GM19438 (cell line): ENCODE measurements at regions not wholly inside any gene's neighbourhood (a gene's known extent, or its start where the extent isn't known, plus 50 kb on each side); places are given as distances from the start of the nearest gene placed in this dataset.
A peak's percentile ranks its signal among the peaks of the same experiment; 100 is the strongest.
"Not testable (repeated sequence)": the region's sequence is repeated elsewhere in the genome, so short reads cannot be mapped to it uniquely, and the experiment has no call there.

ENCODE experiments used
- ATAC-seq: cut with Tn5 transposase; IDR thresholded peaks from one replicate; pipeline ENCODE4 v1.9.1; 2021; ENCODE audit warnings: low read depth; ENCODE audit not compliant: unreplicated experiment

DNA sequence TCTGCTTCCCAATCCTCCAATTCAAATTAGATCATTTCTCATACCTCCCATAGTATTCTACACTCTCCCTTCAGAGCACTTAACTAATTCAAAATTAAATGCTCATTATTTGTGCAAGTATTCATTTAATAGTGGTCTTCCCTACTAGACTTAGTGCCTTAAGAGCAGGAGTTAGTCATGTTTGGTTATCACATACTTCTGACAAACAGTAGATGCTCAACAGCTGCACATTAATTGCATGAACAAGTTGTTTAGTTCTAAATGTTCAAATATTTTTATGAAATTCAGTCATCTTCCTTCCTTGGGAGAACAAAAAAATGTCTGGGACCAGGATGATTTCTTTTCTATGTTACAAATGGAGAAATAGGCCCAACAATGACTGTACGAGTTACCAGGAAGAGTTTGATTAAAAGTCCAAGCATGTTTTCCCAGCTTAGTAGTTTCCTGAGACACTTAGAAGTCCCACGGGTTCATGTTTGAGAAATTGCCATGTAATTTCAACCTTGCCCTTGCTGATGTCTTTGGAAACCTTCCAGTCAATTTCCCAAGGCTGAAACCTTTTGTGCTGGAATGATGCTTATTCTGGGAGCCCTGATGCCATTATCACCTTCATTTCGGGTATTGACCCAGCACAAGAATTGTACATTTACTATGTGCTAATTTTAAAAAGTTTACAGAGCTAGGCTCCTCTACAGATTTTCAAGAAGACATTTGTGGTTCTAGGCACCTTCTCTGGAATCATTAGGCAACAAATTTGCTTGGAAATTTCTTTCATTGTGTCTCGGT is 437.9 kb upstream of the PLXNA2 start:
- ATAC-seq, result no peak

DNA sequence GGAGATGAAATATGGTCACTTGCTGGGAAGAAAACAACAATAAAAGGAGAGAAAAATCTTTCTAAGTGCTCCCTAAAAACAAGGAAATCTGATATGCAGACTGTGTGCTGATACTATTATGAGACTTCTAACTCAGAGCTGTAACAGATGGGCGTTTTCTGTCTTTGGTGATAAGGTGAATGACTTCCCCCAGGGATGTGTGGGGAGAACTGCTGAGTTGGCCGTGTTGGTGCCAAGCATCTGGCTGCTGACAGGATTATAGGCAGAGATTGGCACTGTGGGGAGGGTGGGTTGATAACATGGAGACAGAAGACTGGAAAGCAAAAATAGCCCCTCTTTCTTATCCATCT is 438.5 kb upstream of the PLXNA2 start:
- no peak for ATAC-seq

DNA sequence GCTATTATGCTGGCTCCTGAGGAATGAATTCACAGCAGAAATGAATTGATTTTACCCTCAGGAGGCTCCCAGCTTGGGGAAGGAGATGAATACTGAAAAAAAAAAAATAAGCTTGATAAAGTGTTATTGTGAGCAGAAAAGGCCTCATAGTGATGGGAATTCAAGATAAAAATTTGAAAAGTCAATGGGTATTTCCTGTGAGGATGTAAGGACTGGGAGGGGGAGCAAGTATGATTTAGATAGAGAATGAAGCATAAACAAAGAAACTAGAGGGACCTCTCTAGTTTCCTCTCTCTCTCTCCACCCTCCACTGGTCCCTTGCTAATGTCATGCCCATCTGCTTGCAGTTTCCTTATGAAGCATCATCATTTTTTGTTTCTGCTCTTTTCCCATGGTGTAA is 439.0 kb upstream of the PLXNA2 start:
- no peak for ATAC-seq

DNA sequence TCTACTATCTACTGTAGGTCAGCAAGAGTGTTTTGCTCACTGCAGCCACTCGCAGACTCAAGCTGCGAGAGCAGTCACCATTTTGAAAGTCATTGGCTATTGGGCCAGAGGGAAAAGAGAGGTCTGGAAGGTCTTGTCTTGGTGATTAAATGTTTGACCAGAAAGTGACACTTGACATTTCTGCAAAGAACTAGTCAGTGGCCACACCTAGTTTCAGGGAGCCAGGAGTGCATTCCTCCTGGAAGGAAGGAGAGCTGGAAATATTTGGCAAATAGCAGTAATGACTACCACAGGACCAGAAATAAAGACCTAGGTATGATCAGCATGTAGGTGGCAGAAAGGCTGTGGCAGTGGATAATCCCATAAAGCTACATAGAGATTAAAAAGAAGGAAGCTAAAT is 440.0 kb upstream of the PLXNA2 start:
- ATAC-seq, result no peak

DNA sequence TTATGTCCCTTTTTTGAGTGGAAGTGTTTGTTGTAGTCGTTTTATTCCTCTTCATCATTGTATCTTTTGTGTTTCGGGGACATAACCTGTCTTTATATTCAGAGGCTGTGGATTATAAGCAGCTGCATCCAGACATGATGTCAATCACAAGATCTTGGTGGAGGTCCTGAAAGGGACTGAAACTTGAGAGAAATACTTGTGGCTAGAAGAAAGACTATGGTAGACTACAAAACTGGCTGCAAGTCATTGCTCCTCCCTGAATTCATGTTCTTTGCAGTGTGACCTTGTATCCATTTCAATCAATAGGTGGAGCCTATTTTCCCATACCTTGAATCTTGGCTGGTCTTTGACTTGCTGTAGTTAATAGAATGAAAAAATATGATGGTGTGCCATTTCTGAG is 442.4 kb upstream of the PLXNA2 start:
- no peak for ATAC-seq

DNA sequence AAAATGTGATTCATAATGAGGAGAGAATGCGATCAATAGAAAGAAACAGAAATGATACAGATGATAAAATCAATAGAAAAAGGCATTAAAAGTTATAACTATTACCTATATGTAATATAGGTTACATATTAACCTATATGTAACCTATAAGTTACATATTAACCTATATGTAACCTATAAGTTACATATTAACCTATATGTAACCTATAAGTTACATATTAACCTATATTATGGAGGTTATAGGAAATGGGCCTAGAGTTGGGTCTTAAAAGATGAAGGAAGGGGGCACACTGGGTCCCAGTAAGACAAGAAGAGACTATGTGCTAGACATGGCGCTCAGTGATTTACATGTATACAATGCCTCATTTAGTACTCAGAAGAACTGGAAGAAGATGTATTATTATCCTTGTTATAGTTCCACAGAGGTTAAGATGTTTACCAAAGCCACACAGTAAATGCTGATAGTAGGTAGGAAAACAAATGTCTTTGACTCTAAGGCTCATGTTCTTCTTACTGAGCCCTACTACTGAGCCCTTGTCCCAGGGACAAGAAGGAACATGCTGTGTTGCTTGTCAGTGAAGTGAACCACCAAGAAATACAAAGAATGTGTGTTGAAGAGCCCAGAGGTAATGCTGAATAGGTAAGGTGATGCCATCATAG is 444.6 kb upstream of the PLXNA2 start:
- ATAC-seq, result no peak

DNA sequence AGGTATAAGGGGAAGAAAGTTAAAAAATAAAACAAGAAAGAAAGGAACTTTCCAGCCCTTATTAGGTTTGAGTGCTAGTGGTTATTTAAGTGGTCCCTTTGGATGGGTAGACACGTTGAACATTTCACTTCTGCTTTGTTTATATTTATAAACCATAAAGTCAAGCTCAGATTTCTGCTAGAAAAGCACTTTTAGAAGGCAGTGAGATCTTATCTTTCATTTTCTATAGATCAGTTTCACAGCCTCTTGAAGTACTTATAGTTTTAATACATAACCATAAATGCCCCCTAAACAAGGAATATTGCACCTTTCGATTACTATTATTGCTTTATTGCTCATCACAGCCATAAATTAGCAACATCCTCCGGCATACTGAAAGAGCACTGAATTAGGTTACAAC is 446.8 kb upstream of the PLXNA2 start:
- no peak for ATAC-seq

DNA sequence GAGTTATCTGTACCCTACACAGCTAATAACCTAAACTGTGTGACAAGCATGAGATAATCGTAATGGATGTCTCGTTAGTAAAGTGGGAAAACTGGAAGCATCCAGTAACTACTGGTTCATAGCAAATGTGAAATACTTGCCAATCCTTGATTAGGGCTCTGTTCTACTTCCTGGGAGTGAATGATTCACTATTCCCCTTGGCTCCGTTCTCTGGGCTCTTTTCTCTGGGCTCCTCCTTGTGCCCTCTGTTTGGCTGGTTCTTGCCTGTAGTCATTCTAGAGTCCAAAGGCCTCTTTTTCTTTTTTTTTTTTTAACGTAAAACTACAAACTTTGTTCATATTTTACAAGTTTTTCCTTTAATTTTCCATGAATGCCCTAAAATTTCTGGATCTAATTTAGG is 465.8 kb upstream of the PLXNA2 start:
- ATAC-seq, result no peak

DNA sequence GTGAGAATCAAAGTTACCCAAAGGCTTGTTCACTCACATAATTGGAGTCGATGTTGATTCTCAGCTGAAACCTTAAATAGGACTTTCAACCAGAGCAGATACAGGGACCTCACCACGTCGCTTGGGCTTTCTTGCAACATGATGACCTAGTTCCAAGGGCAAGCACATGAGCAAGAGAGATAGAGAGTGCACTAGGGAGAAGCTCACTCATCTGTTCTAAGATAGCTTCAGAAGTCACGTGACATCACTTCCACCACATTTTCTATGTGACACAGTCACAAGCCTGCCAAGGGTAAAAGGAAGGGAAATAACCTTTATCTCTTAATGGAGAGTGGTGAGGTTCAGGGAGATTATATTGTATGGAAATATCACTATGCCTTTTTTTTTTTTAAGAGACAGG is 470.1 kb upstream of the PLXNA2 start:
- ATAC-seq, result no peak

DNA sequence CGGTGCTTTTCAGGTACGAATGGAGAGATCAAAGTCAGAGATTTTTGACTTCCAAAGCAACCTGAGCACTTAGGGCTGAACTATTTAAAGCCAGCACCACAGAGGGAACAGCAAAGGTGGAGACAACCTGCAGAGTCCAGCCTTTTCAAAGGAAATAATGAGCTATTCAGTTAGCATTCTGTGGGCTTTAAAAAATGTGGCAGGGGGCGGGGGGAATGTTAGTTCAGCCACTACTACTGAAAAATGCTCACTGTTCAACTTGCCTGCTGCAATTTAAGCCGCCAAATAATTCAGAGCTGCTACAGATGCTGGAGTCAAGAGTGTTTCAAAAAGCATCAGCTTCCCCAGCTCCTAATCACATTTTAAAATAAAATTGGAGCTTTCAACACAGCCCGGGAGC is 473.3 kb upstream of the PLXNA2 start:
- ATAC-seq, result no peak

DNA sequence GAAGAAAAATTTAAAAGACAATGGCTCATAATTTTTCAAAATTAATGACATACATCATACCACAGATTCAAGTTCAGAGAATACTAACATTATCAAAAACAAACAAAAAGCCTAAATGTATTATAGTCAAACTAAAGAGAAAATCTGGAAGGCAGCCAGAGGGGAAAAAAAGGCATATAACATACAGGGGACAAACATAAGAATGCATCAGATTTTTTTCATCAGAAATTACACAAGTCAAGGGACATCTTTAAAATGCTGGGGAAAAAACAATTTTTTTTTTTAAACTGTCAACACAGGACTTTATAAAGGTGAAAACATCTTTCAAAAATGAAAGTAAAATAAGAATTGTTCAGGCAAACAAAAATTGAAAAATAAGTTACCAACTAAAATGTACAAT is 478.4 kb upstream of the PLXNA2 start:
- ATAC-seq, result no peak

DNA sequence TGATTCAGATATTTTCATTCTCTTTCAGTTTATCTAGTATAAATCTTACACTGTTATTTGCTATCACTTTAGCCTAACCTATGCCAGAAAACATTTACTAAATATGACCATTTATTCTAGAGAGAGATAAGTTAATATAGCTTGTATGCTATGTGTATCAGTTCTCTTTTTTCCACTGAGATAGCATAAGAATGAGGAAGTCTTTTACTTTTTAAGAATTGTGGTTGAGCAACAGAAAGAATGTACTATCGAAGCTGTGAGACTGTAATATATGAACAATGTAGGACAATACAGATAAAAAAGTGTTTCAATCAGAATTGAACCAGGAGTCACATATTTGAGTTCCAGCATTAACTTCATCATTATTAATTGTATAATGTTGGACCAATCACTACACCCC is 479.9 kb upstream of the PLXNA2 start:
- no peak for ATAC-seq

DNA sequence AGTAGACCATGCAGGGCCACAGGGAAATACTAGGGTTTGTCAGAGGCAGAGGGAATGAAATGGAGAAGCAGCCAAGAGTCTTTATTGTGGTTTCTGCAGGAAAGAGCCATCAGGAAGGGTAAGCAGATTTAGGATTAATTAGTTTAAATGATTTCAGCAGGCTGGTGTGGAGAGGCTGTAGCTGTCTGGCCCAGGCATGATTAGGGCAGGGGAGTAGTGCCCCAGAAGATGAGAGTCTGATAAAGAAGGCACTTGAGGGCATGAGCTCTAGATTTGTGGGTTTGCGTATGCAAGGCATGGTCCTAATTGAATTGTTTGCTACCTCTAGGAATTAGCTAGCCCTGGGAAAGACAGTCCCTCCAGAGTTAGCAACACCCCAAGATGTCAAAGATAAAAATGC is 484.6 kb upstream of the PLXNA2 start:
- no peak for ATAC-seq

DNA sequence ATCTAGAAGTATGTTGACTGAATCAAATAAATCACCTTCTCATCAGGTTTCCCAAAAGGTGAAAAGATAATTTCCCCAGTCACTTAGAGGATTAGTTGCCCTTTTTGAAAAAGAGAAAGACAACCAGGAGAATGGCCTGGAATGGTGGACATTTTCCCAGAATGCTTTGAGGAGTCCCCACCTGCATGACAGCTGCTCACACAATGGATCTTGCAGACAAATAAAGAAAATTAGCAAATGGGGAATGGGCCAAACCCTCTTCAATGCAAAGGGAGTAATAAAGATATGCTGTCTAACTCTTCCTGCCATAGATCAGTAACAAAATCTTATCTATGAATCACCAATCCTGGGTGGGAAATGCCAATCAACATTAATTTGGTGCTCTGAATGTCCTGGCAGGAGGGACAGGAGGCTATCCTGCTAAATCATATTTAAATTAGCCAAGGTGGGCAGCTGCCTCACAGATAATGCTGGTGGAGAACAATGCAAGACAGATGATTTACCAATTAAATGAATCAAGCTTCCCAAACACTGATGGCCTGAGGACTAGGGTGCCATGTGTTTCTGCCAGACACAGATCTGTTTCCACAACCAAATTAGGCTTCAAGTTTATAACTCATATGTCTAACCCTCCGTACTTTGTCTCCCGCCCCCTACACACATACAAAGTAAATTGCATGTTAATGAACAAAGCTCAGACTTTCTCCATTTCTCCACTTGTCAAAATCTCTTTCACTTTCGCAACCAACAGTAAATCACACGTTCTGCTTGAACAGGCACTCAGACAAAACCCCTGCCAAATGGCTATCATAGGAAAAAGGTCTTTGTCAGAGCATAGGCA is 488.0 kb upstream of the PLXNA2 start:
- ATAC-seq, result peak; percentile 99

DNA sequence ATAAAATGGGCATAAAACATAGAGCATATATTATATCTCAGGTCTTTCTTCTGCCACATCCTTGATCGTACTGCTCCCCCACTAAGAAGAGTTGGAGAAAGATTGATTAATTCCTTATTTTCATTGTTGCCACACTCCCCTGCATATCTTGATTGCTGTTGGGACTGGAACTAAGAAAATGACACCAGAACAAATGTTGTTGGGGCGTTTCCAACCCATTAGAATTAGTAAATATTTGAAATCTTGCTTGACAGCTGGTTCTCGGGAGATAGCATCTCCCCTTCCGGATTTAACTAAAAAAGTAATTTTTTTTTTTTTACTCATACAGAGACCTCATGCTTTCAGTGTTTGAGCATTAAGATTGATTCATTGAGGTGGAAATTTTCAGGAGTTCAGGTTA is 493.0 kb upstream of the PLXNA2 start:
- ATAC-seq, result no peak

DNA sequence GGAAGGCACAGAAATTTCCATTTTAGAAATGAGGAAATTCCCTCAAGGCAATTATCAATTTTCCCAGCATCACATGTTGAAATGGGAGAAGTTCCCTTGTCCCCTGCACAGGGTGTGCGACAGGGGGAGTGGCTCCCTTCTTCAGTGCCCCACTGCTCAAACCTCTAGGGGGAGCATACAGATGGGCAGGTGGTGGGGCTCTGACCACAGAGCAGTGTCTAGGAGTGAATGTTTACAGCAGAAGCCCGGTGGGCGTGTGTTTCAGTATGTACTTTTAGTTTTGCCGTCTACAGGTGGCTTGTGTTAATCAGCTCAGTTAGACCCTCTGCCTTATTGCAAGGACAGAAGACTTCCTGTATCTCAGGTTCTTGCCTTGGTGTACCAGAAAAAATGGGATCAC is 493.7 kb upstream of the PLXNA2 start:
- ATAC-seq, result peak; percentile 74

DNA sequence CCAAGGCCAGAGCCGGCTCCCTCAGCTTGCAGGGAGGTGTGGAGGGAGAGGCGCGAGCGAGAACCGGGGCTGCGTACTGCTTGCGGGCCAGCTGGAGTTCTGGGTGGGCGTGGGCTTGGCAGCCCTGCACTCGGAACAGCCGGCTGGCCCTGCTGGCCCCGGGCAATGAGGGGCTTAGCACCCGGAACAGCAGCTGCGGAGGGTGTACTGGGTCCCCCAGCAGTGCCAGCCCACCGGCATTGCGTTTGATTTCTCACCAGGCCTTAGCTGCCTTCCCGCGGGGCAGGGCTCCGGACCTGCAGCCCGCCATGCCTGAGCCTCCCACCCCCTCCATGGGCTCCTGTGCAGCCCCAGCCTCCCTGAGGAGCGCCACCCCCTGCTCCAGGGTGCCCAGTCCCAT is 495.5 kb upstream of the PLXNA2 start:
- not testable (repeated sequence) for ATAC-seq

DNA sequence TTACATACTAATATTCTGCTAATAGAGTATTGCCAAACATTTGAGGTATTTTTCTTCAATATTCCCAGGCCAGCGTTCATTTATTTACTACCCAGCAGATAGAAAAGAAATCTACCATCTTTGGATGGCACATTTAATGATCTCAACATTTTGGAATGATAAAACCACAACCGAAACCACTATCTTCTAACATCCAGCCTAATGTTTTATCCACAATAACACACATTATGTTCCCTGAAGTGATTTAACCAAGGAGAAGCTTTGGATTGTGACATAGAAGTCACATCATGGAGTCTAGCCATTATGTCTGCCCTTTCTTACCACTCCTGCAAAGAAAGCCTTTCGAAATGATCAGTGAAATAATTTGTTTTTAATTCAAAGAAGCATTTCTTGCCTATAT is 497.1 kb upstream of the PLXNA2 start:
- ATAC-seq, result no peak

DNA sequence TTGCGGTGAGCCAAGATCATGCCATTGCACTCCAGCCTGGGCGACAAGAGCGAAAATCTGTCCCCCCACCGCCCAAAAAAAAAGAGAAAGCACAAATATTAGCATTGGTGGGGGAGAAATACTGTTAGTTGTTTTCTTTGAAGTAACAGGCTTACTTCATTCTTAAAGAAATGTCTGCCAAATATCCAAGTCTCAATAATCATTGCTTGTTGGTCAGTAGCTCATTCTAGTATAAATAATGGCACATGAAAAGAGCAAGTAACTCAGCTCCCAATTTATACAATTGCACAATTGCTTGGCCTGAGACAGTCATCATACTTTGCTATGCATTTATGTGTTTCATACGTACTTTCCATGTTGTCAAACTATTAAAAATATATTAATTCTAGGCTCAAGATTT is 499.2 kb upstream of the PLXNA2 start:
- no peak for ATAC-seq

DNA sequence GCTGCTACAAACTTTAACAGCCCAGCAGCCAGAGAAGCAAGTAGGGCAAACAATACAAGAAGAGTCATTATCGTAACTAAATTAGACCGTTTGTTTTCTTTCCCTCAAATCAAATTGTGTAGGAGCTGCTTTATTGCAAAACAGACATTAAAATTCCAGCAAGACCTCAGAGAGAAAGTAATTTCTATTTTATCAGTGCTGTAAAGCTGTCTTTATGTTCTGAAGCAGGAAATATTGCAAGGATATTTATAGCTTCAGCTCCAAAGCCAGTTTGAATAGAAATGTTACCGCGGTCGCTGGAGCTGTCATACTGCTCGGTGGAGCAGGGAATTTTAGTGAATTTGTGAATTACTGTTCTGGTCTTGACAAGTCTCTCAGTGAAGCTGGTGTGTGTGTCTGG is 503.8 kb upstream of the PLXNA2 start:
- no peak for ATAC-seq

DNA sequence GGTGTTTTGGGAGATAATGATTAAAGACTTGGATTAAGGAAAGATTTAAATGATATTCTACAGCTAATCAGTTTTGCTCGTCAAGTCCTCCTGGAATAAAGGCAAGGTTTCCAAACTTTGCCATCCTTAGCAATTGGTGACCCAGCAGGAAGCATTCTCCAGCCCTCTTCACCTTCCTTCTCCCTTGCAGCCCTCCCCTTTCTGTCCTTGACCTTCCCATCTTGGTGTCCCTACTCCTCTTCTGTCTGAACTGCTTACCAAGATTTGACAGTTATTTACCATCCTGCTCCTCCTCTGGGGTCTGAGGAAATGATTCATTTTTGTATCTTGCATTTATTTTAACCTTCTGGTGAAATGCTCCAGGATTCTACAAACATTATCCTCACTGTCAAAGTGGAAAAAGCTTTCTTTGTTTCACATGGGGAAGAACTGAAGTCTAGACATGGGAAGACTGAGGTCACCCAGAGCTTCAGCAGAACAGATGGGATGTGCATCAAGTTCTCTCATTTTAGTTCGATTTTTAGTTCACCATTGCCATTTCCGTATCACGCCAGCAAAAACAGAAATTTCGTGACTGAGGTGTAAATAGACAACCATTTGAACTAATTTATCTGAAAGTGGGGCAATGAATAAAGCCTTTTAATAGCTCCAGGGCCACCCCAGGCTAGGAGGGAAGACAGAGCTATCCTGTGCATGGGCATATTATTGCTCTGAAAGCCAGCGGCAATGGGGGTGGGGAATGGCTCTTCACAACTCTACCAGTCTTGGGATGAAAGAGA is 504.4 kb upstream of the PLXNA2 start:
- no peak for ATAC-seq
